Glomerular endothelial cell (primary cell): ENCODE measurements at regions not wholly inside any gene's neighbourhood (a gene's known extent, or its start where the extent isn't known, plus 50 kb on each side); places are given as distances from the start of the nearest gene placed in this dataset.
A peak's percentile ranks its signal among the peaks of the same experiment; 100 is the strongest.
"Not testable (repeated sequence)": the region's sequence is repeated elsewhere in the genome, so short reads cannot be mapped to it uniquely, and the experiment has no call there.

Experiments
- DNase-seq: peaks from one replicate; pipeline ENCODE4 v3.0.0-alpha.2; 2011; ENCODE audit warnings: low read depth, low spot score; ENCODE audit errors: extremely low read depth

DNA sequence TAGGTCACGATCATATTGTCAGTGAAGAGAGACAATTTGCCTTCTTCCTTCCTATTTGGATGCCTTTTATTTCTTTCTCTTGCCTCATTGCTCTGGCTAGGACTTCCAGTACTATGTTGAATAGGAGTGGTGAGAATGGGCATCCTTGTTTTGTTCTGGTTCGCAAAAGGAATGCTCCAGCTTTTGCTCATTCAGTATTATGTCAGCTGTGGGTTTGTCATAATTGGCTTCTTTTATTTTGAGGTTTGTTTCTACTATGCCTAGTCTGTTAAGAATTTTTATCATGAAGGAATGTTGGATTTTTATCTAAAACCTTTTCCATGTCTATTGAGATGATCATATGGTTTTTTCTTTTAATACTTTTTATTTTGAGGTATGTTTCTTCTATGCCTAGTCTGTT lies 152.3 kb upstream of the MAD2L1 start:
- no peak for DNase-seq

DNA sequence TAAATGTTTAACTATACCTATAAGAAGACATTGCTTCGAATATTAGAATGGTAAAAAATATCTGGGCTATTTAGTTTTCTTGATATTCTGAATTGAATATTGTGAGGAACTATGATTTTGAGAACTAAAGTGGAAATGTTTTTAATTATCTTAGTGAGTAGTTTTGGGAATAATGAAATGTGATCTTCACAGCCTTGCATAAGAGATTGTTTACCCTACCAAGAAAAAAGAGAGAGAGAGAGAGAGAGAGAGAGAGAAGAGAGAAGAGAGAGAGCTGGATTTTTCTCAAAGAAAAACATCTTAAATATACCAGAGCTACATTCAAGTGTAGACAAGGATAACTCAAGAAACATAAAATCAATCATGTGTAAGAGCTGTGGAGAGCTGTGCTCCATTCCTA lies 148.7 kb upstream of the MAD2L1 start:
- no peak for DNase-seq

DNA sequence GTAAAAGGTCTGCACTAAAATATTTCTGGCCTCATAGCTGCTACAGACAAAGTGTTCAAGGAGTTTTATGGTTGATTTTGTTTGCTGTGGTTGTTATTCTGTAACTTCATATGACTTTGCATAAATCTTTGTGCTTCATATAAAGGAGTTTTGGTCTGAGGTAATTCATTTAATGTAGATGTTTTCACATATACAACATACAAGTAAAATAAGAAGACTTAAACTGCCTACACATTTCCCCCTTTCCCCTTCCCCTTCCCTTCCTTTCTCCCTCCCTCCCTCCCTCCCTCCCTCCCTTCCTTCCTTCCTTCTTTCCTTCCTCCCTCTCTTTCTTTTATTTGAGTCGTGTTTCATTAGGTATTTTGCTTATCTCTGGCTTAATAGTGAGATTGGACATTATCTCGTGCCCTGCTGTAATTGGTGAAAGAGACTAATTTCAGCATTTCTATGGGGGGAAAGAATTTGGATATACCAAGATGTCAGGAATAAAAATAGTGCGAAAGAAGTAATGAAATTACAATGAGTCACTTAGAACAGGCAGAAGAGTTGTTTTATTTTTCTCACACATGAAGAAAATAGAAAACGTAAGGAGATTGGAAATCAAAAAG lies 144.9 kb upstream of the MAD2L1 start:
- DNase-seq = no peak

DNA sequence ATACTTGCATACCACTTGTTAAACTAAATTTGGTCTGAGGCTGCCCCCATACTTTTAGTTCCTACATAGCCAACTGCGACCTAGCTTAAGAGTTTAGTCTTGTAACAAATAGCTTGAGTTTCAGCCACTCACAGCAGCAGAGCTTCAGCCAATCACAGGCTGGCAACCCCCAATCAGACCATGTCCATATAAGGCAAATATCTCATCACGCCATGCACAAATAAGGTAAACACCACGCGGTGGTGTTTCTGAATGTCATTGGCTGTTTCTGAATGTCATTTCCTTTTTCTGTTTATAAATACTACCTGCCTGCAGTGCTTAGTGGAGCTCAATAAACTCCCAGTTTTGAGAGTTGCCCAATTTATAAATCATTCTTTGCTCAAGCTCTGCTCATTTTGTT lies 143.1 kb upstream of the MAD2L1 start:
- no peak for DNase-seq

DNA sequence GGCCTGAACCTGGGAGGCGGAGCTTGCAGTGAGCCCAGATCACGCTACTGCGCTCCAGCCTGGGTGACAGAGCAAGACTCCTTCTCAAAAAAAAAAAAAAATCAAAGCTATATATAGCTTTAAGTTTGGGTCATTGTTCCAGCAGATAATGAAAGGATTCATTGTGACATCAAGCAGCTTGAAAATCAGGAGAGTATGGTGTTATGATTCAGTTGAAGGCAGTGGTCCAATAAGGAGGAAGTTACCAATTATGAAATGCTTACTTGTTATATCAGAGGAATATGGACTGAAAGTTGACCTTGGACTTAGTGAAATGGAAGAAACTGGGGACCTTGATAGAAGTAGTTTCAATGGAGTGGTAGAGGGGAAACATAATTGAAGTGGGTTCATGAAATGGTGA lies 140.4 kb upstream of the MAD2L1 start:
- no peak for DNase-seq

DNA sequence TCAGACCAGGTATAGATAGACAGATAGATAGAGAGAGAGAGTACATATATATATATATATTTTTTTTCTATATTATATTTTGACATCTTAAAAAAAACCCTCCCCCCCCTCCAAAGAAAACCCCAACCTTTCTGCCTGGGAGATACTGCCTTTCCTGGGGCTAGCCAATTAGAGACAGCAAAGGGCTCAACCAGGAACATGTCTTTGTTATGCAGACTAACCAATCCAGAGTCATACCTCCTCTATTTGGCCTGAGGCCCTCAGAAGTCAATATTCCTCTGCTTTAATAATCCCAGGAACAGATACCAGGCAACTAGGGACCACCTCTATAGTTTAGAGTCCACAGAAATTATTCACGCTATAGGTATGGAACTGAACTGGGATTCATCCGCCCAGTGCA lies 135.6 kb upstream of the MAD2L1 start:
- DNase-seq = no peak

DNA sequence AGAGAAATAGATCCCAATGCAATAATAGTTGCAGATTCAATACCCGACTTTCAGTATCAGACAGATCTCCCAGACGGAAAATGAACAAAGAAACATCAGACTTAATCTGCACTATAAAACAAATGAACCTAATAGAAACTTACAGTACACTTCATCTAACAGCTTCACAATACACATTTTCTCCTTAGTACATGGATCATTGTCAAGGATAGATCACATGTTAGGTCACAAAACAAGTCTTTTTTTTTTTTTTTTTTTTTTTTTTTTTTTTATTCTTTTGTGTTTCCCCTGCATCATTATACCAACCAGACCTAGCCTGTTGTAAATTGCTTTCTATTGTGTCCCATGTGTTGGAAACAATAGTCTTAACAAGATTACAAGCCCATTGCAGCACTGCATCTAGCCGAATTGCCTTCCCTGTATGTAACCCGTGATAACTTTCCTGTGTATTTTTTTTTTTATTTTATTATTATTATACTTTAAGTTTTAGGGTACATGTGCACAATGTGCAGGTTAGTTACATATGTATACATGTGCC lies 134.0 kb upstream of the MAD2L1 start:
- DNase-seq = not testable (repeated sequence)

DNA sequence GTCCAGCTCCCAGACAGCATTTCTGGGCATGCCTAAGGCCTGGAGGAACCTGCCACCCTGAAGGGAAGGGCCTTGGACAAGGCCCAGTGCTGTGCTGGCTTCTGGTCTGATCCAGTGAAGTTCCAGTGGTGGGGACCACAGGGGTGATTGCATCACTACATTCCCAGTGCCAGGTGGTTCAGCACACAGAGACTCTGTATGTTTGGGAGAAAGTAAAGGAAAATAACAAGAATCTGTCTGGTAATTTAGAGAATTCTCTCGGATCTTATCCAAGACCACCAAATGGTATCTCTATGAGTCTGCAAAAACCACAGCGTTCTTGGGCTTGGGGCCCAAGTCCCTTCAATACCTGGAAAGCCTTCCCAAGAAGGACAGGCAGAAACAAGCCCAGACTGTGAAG lies 131.8 kb upstream of the MAD2L1 start:
- no peak for DNase-seq

DNA sequence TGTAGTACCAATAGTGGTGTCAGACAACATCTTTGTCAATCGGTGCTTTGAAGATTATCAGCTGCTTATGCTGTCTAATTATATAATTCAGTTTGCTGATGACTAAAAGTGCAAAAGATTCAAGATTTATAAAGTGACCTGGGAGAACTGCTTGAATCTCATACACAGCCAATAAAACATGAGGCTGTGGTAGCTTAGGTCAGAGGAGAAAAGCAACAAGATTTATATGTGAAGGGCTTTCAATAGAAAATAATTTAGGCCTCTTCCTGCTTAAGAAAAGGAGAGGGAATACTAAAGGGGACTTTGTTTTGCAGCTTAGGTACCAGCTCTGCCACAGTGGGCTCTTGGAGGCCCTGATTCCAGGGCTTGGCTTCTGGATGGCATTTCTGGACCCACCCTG lies 111.0 kb upstream of the MAD2L1 start:
- no peak for DNase-seq

DNA sequence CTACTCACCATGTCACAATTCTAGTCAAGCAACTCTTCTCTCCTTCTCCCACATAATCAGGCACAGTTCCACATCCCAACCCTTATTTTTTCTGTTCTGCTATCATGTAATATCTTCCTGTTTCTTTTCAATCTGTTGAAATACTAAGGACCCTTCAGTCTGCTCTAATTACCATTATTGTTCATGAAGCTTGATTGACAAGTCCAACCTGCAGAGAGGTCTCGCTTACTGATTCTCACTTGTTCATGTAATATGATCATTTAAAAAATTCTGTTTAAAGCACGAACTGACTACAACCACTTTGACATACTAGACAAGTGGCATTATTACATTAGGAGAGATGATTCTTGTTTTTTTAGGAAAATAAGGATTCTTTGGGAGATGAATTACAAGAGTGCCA lies 108.6 kb upstream of the MAD2L1 start:
- DNase-seq = no peak

DNA sequence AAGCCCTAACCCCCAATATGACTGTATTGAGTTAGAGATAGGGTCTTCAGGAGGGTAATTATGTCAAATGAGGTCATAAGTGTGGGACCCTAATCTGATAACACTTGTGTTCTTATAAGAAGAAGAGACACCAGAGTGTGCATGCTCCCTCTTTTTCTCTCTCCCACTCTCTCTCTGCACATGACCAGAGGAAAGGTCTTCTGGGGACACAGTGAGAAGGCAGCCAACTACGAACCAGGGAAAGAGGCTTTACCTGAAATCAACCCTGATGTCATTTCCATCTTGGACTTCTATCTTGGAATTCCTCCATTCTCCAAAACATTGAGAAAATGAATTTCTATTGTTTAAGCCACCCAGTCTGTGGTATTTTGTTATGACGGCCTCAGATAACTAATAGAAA lies 97.2 kb upstream of the MAD2L1 start:
- DNase-seq = no peak

DNA sequence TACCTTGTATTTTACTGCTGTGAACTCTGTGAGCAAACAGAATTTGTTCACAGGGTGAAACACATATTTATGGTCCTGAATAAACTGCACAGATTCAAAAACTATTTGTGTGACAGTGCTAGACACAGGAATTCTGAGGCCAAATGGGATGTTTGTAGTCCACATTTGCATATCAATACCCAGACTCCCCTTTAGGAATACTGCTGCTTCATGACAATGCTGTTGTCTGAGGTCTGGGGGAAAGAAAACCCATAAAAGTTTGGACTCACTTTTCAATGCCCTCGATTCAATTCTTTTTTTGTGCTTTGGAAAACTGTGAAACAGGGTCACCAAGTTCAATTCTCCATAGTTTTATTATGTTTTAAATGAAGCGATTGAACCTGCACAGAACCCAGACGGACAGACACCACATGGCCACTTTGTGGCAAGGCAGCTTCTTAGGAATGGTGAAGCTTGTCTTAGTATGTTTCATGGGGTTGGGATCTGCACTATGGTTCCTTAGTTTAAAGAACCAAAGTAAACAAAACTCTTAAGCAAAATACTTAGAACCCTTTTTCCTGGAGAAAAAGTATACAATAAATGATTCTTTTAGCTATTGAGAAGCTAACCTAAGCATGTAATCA lies 92.3 kb upstream of the MAD2L1 start:
- DNase-seq = no peak

DNA sequence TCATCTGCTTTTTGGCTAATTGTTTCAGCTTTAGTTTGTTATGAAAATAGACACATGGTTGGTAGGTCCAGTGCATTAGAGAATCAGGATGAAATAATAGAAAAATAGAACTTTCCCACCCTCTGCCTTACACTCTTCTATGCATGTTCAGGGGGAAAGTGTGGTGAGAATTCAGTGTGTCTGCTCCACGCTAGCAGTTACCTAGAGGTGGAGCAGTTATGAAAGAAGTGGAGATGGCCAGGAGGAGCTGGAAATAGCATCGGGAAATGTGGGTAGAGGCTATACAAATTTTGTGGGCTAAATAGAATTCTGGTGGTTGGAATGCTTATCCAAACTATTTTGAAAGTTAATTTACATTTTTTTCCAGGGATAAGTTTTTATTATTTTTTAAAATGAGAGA lies 91.4 kb upstream of the MAD2L1 start:
- no peak for DNase-seq

DNA sequence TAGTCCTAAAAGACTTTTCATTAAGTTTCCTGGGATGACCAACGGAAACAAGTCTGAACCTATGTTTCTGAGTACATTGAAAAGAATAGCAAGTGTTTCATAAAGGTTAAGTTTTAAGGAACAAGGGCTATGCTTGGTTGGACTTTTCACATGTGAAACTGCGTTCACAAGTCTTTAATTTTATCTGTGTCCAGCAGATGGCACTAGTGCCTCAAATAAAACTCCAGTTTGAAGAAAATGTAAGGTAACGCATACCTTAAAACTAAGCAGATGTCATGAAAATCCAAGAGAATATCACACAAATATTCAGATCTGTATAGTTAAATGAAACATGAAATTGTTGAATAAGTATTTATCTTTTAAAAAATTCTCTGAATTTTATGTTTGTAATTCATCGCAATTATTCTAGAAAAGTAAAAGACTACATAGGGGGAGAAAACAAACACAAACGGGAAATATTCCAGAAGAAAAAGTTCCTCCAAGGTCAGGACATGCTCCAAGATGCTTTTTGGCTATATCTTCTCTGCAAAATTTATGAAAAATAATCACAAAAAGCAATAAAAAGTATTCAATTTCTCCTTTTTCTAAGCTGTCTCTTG lies 89.6 kb upstream of the MAD2L1 start:
- peak; percentile 71 for DNase-seq

DNA sequence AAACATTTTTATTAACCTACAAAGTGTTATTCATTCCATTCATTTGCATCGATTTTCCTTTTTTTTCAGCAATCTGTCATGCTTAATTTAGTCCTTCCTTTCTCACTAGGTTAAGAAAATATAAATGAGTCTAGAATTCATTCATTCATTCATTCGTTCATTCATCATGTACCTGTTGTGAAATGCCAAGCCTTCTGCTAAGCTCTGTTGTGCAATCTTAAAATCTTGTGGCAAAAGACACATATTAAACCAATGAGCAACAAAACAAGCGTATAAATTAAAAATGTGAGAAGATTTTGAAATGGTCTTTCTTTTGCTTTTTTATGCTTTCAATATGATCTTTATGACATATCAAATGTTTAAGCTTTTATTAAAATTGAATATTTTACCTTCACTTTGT lies 88.6 kb upstream of the MAD2L1 start:
- DNase-seq = no peak

DNA sequence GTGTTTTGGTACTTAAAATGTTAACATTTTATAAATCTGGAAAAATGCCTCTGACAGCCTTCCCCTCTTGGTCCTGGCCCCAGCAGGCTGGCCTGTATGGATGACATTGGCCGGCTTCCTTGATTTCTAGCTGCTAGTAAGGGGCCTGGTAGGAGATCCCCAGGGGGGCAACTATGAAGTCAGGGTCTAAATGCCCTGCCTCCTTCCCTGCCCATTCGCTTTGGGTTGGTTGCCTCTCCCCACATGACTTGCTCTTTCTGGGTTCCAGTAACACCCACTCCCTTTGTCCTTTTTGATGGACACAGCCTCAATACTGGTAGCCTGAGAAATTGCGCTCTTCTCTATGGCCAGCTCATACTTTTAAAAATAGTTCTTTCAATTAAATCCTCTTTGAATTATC lies 78.0 kb upstream of the MAD2L1 start:
- DNase-seq = no peak

DNA sequence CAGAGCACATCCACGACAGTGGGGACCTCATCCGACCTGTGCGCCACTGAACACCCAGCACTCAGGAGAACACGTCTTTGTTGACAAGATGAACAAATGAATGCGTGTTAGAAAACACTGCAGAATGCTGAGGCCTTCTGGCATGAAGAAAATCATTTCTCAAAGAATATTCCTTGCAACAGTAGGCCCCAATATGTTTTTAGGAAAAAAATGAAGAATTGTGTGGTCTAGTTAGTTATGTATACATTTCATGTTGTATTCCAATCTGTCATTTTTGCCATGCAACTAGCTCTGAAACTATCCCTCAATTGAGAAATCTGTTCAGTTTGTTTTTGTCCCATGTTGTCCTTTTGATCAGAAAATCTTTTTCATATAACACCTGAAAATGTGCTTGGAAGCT lies 77.4 kb upstream of the MAD2L1 start:
- no peak for DNase-seq

DNA sequence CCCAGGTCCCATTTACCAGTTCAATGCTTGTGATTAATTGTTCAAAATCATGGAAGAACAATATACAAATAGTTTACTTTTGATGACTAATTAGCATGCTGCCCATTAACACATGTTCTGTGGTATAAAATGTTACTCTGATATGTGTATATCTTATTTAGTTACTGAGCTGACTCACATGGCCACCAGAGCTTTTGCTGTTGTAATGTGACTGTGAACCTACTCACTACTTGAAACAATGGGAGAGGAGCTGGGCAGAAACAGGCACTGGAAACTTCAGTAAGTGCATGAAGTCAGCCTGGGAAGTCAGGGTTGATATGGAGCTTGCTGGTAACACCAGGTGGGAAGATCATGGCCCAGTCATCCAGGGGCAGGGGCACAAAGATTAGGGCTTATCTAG lies 72.7 kb upstream of the MAD2L1 start:
- DNase-seq = no peak

DNA sequence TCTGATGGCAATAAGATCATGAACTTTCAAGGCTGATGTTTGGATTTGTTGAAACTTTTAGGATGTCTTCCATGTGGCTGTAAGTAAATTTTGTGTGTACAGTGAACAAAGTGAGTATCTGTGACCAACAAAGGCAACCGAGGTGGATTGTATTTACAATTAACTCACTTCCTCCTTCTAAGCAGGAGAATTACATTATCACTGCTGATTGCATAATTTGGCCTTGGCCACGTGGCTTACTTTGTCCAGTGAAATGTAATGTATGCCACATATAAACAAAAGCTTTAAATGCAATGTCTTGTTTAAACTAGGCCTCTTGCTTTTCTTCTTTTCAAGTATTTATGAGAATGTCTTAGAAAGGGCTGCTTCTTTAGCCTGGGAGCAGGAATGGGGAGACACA lies 66.3 kb upstream of the MAD2L1 start:
- no peak for DNase-seq

DNA sequence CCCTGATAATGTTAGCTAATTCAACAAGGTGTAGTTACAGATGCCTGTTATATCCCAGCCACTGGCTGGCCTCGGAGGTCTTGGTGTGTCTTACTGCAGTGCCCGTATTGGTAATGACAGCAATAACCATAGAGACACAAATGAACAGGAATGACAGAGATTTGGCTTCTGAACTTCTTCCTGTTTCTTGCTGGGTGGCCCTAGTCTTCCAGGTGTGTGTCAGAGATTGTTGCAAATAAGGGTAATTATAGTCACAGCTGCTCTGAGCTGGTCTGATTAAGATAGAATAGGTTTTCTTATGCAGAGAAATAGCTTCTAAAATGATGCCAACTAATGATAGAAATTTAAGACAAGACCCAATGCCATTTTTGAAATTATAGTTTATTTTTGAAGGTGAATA lies 64.1 kb upstream of the MAD2L1 start:
- DNase-seq = no peak
